ENCODE measurements at regions not wholly inside any gene's neighbourhood (a gene's known extent, or its start where the extent isn't known, plus 50 kb on each side); places are given as distances from the start of the nearest gene placed in this dataset.

DNA sequence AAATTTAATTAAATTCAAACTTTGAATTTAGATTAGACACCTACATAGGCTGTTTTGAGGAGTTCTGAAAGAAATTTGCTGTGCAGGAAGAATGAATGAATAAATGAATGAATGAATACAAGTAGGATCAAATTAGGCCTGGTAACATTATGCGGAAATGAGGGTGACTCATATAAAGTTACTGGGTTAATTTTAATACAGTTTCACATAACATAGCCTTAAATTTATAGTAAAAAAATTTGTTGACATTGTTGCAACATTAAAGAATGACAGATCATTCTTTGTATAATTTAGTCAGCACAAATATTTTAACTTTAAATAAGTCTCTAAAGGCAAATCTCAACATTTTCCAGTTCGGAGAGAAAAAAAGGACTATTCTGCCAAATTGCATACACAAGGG, 1293.1 kb upstream of the SLC39A10 start (continued):
- TF ChIP-seq CHD4 (IDR thresholded peaks at IDR 0.05) (no peak), CREB1 (IDR thresholded peaks at IDR 0.05; ENCODE audit: low read depth) (no peak)

DNA sequence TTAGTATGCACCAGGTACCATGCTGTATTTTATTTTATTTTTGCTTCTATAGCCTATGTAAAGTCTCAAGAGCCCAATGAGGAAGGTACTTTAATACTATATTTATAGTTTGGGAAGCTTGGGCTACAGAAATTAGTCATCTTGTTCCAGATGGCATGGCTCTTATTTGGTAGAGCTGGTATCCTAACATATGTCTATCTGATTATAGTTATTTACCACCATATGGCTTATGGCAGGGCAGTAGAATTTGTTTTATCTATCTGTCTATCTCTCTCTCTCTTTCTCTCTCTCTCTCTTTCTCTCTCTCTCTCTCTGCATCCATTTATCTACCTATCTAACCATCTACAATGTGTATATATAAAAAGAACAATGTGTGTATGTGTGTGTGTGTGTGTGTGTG, 1293.7 kb upstream of the SLC39A10 start:
- ChIA-PET RAD21 (ENCODE audit: unreplicated experiment) (no interaction called here), CTCF (no interaction called here), POLR2A (no interaction called here), SMC1A (ENCODE audit: uncharacterized antibody, unreplicated experiment) (interaction anchor here (0.5 kb wide), 1 partner anchor 183 kb away, joined by 3 read pairs; no protein-coding TSS in a partner anchor)
- Histone ChIP-seq H4K20me1 (ENCODE audit: control insufficient read depth, insufficient read depth) (no peaks in the 10 kb centered on the region), H2AFZ (ENCODE audit: control insufficient read depth, low read depth, low read length) (no peak overlapping the region), H3K4me3 (no peak overlapping the region), H3K4me1 (ENCODE audit: control insufficient read depth, insufficient read depth, low read length) (no peaks in the 10 kb centered on the region), H3K36me3 (ENCODE audit: control insufficient read depth in 2 of 2, insufficient read depth in 2 of 2, low read length in 1 of 2) (no peaks in the 10 kb centered on the region), H3K27me3 (replicated peaks in 1 of 2; ENCODE audit: control insufficient read depth in 2 of 2, insufficient read depth in 2 of 2, low read length in 1 of 2) (no peaks in the 10 kb centered on the region), H3K79me2 (ENCODE audit: control insufficient read depth, insufficient read depth, low read length) (no peaks in the 10 kb centered on the region), H3K9ac (ENCODE audit: control insufficient read depth, insufficient read depth, low read length) (no peak overlapping the region), H3K27ac (ENCODE audit: control insufficient read depth, insufficient read depth) (no peak overlapping the region), H3K4me2 (ENCODE audit: control insufficient read depth, insufficient read depth) (no peak overlapping the region), H3K9me3 (replicated peaks; ENCODE audit: control insufficient read depth, insufficient read depth, low read length) (no peaks in the 10 kb centered on the region)
- ATAC-seq, result no peak
- intact Hi-C loops (cut with micrococcal nuclease; ENCODE audit: unreplicated experiment), result no loop called here
- DNase-seq (ENCODE audit: low read depth, low spot score), result no peak
- TF ChIP-seq SREBF2 (IDR thresholded peaks at IDR 0.05; ENCODE audit: low read length) (no peak), TARDBP (IDR thresholded peaks at IDR 0.05; ENCODE audit: borderline replicate concordance) (no peak)
- no peak for FAIRE-seq
- in situ Hi-C loops (cut with MboI), result no loop called here
- BruUV-seq (replicated peaks), result no TSS peak

DNA sequence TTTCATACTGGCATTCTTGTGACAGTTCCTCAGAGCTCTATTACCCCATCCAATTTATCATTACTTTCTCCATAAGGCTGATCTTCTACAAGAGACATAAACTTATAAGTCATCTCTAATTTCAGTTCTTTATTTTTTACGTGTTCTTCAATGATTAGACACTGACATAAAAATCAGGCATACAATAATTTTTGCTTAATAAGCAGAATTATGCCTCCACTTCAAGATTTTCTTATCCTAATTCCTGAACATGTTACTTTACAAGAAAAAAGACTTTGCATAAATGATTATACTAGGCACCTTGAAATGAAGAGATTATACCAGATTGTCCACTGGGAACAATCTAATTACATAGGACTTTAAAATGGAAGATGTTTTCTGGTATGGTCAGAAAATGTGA, 1304.5 kb upstream of the SLC39A10 start:
- Histone ChIP-seq H3K27ac (ENCODE audit: control insufficient read depth, insufficient read depth) (no peak overlapping the region), H3K4me1 (ENCODE audit: control insufficient read depth, insufficient read depth, low read length) (no peaks in the 10 kb centered on the region), H3K9me3 (replicated peaks; ENCODE audit: control insufficient read depth, insufficient read depth, low read length) (no peaks in the 10 kb centered on the region), H2AFZ (ENCODE audit: control insufficient read depth, low read depth, low read length) (no peak overlapping the region), H3K4me2 (ENCODE audit: control insufficient read depth, insufficient read depth) (no peak overlapping the region), H3K27me3 (replicated peaks in 1 of 2; ENCODE audit: control insufficient read depth in 2 of 2, insufficient read depth in 2 of 2, low read length in 1 of 2) (no peaks in the 10 kb centered on the region), H3K9ac (ENCODE audit: control insufficient read depth, insufficient read depth, low read length) (no peak overlapping the region), H4K20me1 (ENCODE audit: control insufficient read depth, insufficient read depth) (no peaks in the 10 kb centered on the region), H3K36me3 (ENCODE audit: control insufficient read depth in 2 of 2, insufficient read depth in 2 of 2, low read length in 1 of 2) (no peaks in the 10 kb centered on the region), H3K79me2 (ENCODE audit: control insufficient read depth, insufficient read depth, low read length) (no peaks in the 10 kb centered on the region), H3K4me3 (no peak overlapping the region)
- no TSS peak for BruUV-seq (replicated peaks)
- WGBS (ENCODE audit: insufficient coverage, insufficient replicate concordance, low lambda C conversion rate, missing lambda C conversion rate), result 0% methylated on average over 1 of the region's 1 CpG
- ChIA-PET CTCF (interaction anchor here (1.1 kb wide), 1 partner anchor 9 kb away, joined by 3 read pairs; no protein-coding TSS in a partner anchor), RAD21 (ENCODE audit: unreplicated experiment) (no interaction called here), SMC1A (ENCODE audit: uncharacterized antibody, unreplicated experiment) (no interaction called here), POLR2A (no interaction called here)
- in situ Hi-C loops (cut with MboI) (no loop called here), intact Hi-C loops (cut with micrococcal nuclease; ENCODE audit: unreplicated experiment) (no loop called here)
- no peak for DNase-seq (ENCODE audit: low read depth, low spot score)
- no peak for ATAC-seq
- FAIRE-seq, result no peak
- TF ChIP-seq FOS (IDR thresholded peaks at IDR 0.05; ENCODE audit: borderline replicate concordance, extremely low read depth, insufficient read length) (no peak), SMARCA5 (IDR thresholded peaks at IDR 0.05) (no peak), TARDBP (IDR thresholded peaks at IDR 0.05; ENCODE audit: borderline replicate concordance) (no peak), ASH2L (IDR thresholded peaks at IDR 0.05; ENCODE audit: borderline replicate concordance, low read depth) (no peak), CREB1 (IDR thresholded peaks at IDR 0.05; ENCODE audit: low read depth) (no peak), CEBPB (IDR thresholded peaks at IDR 0.05; ENCODE audit: borderline replicate concordance in 1 of 2, low read depth in 2 of 2, low read length in 2 of 2) (no peak), ESRRA (IDR thresholded peaks at IDR 0.05; ENCODE audit: low read length) (no peak), SPI1 (IDR thresholded peaks at IDR 0.05; ENCODE audit: borderline replicate concordance, insufficient read depth, low read depth, low read length) (no peak), SRF (IDR thresholded peaks at IDR 0.05; ENCODE audit: low read depth in 2 of 2, low read length in 2 of 2) (no peak), KAT2A (conservative IDR thresholded peaks at IDR 0.05; ENCODE audit: control insufficient read depth, low read depth, low read length) (no peak), LARP7 (IDR thresholded peaks at IDR 0.05) (no peak), MEF2B (IDR thresholded peaks at IDR 0.05; ENCODE audit: partially characterized antibody, poor library complexity, severe bottlenecking) (no peak)
- TF ChIP-seq, protein P1, sequence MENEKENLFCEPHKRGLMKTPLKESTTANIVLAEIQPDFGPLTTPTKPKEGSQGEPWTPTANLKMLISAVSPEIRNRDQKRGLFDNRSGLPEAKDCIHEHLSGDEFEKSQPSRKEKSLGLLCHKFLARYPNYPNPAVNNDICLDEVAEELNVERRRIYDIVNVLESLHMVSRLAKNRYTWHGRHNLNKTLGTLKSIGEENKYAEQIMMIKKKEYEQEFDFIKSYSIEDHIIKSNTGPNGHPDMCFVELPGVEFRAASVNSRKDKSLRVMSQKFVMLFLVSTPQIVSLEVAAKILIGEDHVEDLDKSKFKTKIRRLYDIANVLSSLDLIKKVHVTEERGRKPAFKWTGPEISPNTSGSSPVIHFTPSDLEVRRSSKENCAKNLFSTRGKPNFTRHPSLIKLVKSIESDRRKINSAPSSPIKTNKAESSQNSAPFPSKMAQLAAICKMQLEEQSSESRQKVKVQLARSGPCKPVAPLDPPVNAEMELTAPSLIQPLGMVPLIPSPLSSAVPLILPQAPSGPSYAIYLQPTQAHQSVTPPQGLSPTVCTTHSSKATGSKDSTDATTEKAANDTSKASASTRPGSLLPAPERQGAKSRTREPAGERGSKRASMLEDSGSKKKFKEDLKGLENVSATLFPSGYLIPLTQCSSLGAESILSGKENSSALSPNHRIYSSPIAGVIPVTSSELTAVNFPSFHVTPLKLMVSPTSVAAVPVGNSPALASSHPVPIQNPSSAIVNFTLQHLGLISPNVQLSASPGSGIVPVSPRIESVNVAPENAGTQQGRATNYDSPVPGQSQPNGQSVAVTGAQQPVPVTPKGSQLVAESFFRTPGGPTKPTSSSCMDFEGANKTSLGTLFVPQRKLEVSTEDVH (IDR thresholded peaks at IDR 0.05; ENCODE audit: low read depth, partially characterized antibody), result no peak
- TF ChIP-seq, protein P2, sequence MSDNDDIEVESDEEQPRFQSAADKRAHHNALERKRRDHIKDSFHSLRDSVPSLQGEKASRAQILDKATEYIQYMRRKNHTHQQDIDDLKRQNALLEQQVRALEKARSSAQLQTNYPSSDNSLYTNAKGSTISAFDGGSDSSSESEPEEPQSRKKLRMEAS (IDR thresholded peaks at IDR 0.05; ENCODE audit: low read depth, low read length), result no peak

All from GM12878 (cell line).